ENCODE measurements at regions not wholly inside any gene's neighbourhood (a gene's known extent, or its start where the extent isn't known, plus 50 kb on each side); places are given as distances from the start of the nearest gene placed in this dataset.

- peaks cover 11% of the 10 kb centered on the region for H3K9me3 Mint-ChIP-seq
- H3K4me3 Mint-ChIP-seq, result no peak overlapping the region
- peaks cover 3% of the 10 kb centered on the region for H3K36me3 Mint-ChIP-seq
- DNase-seq (ENCODE audit: extremely low spot score, unreplicated experiment), result no peak
- H3K4me1 Mint-ChIP-seq (ENCODE audit: unreplicated experiment), result no peaks in the 10 kb centered on the region
- H3K27ac Mint-ChIP-seq, result no peak overlapping the region
- H3K27me3 Mint-ChIP-seq, result no peaks in the 10 kb centered on the region
- TF ChIP-seq CTCF (conservative IDR thresholded peaks at IDR 0.05), result no peak
Measured at GRCh38 chrX:97850911-97851310, 967.2 kb downstream of the RPA4 start.

GRCh38 chrX:97854086-97854485 is 970.4 kb downstream of the RPA4 start:
- DNase-seq (ENCODE audit: extremely low spot score, unreplicated experiment), result no peak
- H3K9me3 Mint-ChIP-seq, result peaks cover 5% of the 10 kb centered on the region
- no peak overlapping the region for H3K27ac Mint-ChIP-seq
- H3K4me1 Mint-ChIP-seq (ENCODE audit: unreplicated experiment), result no peaks in the 10 kb centered on the region
- no peaks in the 10 kb centered on the region for H3K36me3 Mint-ChIP-seq
- no peak for TF ChIP-seq CTCF (conservative IDR thresholded peaks at IDR 0.05)
- no peak overlapping the region for H3K4me3 Mint-ChIP-seq
- H3K27me3 Mint-ChIP-seq, result no peaks in the 10 kb centered on the region

- no peaks in the 10 kb centered on the region for H3K27me3 Mint-ChIP-seq
Measured at GRCh38 chrX:97858592-97858991, 974.9 kb downstream of the RPA4 start.

GRCh38 chrX:97860226-97860625 is 976.5 kb downstream of the RPA4 start:
- H3K36me3 Mint-ChIP-seq, result no peaks in the 10 kb centered on the region
- DNase-seq (ENCODE audit: extremely low spot score, unreplicated experiment), result no peak
- H3K27me3 Mint-ChIP-seq, result no peaks in the 10 kb centered on the region
- peaks cover 18% of the 10 kb centered on the region for H3K4me1 Mint-ChIP-seq (ENCODE audit: unreplicated experiment)
- peaks cover 5% of the 10 kb centered on the region for H3K9me3 Mint-ChIP-seq
- no peak overlapping the region for H3K4me3 Mint-ChIP-seq
- no peak overlapping the region for H3K27ac Mint-ChIP-seq
- TF ChIP-seq CTCF (conservative IDR thresholded peaks at IDR 0.05), result no peak

More at GRCh38 chrX:97858592-97858991, 974.9 kb downstream of the RPA4 start:
- DNase-seq (ENCODE audit: extremely low spot score, unreplicated experiment), result no peak
- no peak overlapping the region for H3K4me3 Mint-ChIP-seq
- no peak for TF ChIP-seq CTCF (conservative IDR thresholded peaks at IDR 0.05)
- no peak overlapping the region for H3K27ac Mint-ChIP-seq
- no peaks in the 10 kb centered on the region for H3K36me3 Mint-ChIP-seq
- peaks cover 5% of the 10 kb centered on the region for H3K9me3 Mint-ChIP-seq
- peaks cover 17% of the 10 kb centered on the region for H3K4me1 Mint-ChIP-seq (ENCODE audit: unreplicated experiment)

GRCh38 chrX:97863261-97863660 is 979.6 kb downstream of the RPA4 start:
- H3K27ac Mint-ChIP-seq, result no peak overlapping the region

More at GRCh38 chrX:97863261-97863660, 979.6 kb downstream of the RPA4 start:
- no peaks in the 10 kb centered on the region for H3K27me3 Mint-ChIP-seq
- DNase-seq (ENCODE audit: extremely low spot score, unreplicated experiment), result no peak
- peaks cover 18% of the 10 kb centered on the region for H3K4me1 Mint-ChIP-seq (ENCODE audit: unreplicated experiment)
- H3K36me3 Mint-ChIP-seq, result peaks cover 2% of the 10 kb centered on the region
- H3K9me3 Mint-ChIP-seq, result no peaks in the 10 kb centered on the region
- H3K4me3 Mint-ChIP-seq, result no peak overlapping the region
- no peak for TF ChIP-seq CTCF (conservative IDR thresholded peaks at IDR 0.05)

All from type B pancreatic cell (in vitro differentiated cells).